GM12892 (cell line): ENCODE measurements at regions not wholly inside any gene's neighbourhood (a gene's known extent, or its start where the extent isn't known, plus 50 kb on each side); places are given as distances from the start of the nearest gene placed in this dataset.

Experiments used
- POLR2A ChIP-seq: IDR thresholded peaks from 2 replicates; pipeline ENCODE4 v1.6.1; 2011; ENCODE audit warnings: low read depth, low read length, control low read depth
- TAF1 ChIP-seq: IDR thresholded peaks from 2 replicates; pipeline ENCODE4 v1.6.1; 2011; ENCODE audit warnings: low read depth, mild to moderate bottlenecking, control low read depth, low read length, borderline replicate concordance

GRCh38 chr13:50419331-50419865, 404.2 kb downstream of the KCNRG start:
- TF ChIP-seq POLR2A (no peak), TAF1 (no peak)
